Uterus (tissue), 2 donors: ENCODE measurements at regions not wholly inside any gene's neighbourhood (a gene's known extent, or its start where the extent isn't known, plus 50 kb on each side); places are given as distances from the start of the nearest gene placed in this dataset.

Experiments
- CTCF ChIP-seq, 4 experiments: fragments of 200-600 bp in 2 of 4; fragments of 450-650 bp in 2 of 4; sonication (generic) in 2 of 4; IDR thresholded peaks; one replicate each; pipeline ENCODE4 v1.5.1; 2016 to 2019; ENCODE audit warnings: antibody characterized with exemption in 4 of 4, mild to moderate bottlenecking in 2 of 4, moderate library complexity in 1 of 4
- POLR2A ChIP-seq, 2 donors: fragments of 450-650 bp; IDR thresholded peaks; one replicate each; pipeline ENCODE4 v1.6.1; 2016; ENCODE audit warnings: antibody characterized with exemption in 2 of 2, mild to moderate bottlenecking in 1 of 2, moderate library complexity in 1 of 2

- TF ChIP-seq CTCF (IDR thresholded peaks at IDR 0.05) = no peak
- TF ChIP-seq POLR2A (IDR thresholded peaks at IDR 0.05) = no peak
Observed at GRCh38 chr2:67642961-67643360, 245.8 kb downstream of the ETAA1 start.
